ENCODE measurements at regions not wholly inside any gene's neighbourhood (a gene's known extent, or its start where the extent isn't known, plus 50 kb on each side); places are given as distances from the start of the nearest gene placed in this dataset.

- Histone ChIP-seq H3K27ac (peak overlapping the region; percentile 17), H3K9me2 (replicated peaks; ENCODE audit: insufficient read depth) (no peaks in the 10 kb centered on the region), H3K4me2 (peak overlapping the region; percentile 55), H3K79me2 (no peaks in the 10 kb centered on the region), H3K36me3 (replicated peaks; ENCODE audit: insufficient read depth, low read depth) (no peaks in the 10 kb centered on the region), H4K20me1 (ENCODE audit: insufficient read depth, poor library complexity, severe bottlenecking) (no peaks in the 10 kb centered on the region), H3K4me3 (no peak overlapping the region), H3K27me3 (no peaks in the 10 kb centered on the region), H2AFZ (peak overlapping the region; percentile 34), H3K4me1 (ENCODE audit: insufficient read depth) (peaks cover 11% of the 10 kb centered on the region), H3K9me3 (ENCODE audit: low read depth) (no peaks in the 10 kb centered on the region)
- 36% methylated on average over 16 of the region's 16 CpGs for WGBS (ENCODE audit: low lambda C conversion rate, missing lambda C conversion rate)
- DNase-seq (ENCODE audit: low spot score): no peak
- TF ChIP-seq EZH2phosphoT487 (IDR thresholded peaks at IDR 0.05; ENCODE audit: low read depth, severe bottlenecking, unreplicated experiment) (no peak), EZH2 (IDR thresholded peaks at IDR 0.05; ENCODE audit: borderline replicate concordance) (no peak), CTCF (IDR thresholded peaks at IDR 0.05; ENCODE audit: poor library complexity) (no peak)
These were observed 1005.5 kb downstream of the KCNMA1 start for GRCh38 chr10:76631884-76632766.

GRCh38 chr10:76631036-76631670 is 1006.5 kb downstream of the KCNMA1 start:
- Histone ChIP-seq H3K4me1 (ENCODE audit: insufficient read depth) (peaks cover 15% of the 10 kb centered on the region), H3K9me3 (ENCODE audit: low read depth) (no peaks in the 10 kb centered on the region), H3K27me3 (no peaks in the 10 kb centered on the region), H3K79me2 (no peaks in the 10 kb centered on the region), H4K20me1 (ENCODE audit: insufficient read depth, poor library complexity, severe bottlenecking) (no peaks in the 10 kb centered on the region), H3K9me2 (replicated peaks; ENCODE audit: insufficient read depth) (no peaks in the 10 kb centered on the region), H3K36me3 (replicated peaks; ENCODE audit: insufficient read depth, low read depth) (no peaks in the 10 kb centered on the region), H3K4me2 (no peak overlapping the region), H3K4me3 (no peak overlapping the region), H3K27ac (peak overlapping the region; percentile 17), H2AFZ (no peak overlapping the region)
- no peak for DNase-seq (ENCODE audit: low spot score)
- no peak for TF ChIP-seq EZH2 (IDR thresholded peaks at IDR 0.05; ENCODE audit: borderline replicate concordance)
- 79% methylated on average over 5 of the region's 5 CpGs for WGBS (ENCODE audit: low lambda C conversion rate, missing lambda C conversion rate)

GRCh38 chr10:76628801-76629200 is 1008.8 kb downstream of the KCNMA1 start:
- H3K79me2 ChIP-seq: no peaks in the 10 kb centered on the region
- no peaks in the 10 kb centered on the region for H3K9me3 ChIP-seq (ENCODE audit: low read depth)
- no peak overlapping the region for H2AFZ ChIP-seq
- no peak overlapping the region for H3K4me3 ChIP-seq
- H3K4me2 ChIP-seq: no peak overlapping the region
- no peak overlapping the region for H3K27ac ChIP-seq
- DNase-seq (ENCODE audit: low spot score): no peak
- no peaks in the 10 kb centered on the region for H4K20me1 ChIP-seq (ENCODE audit: insufficient read depth, poor library complexity, severe bottlenecking)
- no peaks in the 10 kb centered on the region for H3K27me3 ChIP-seq
- H3K4me1 ChIP-seq (ENCODE audit: insufficient read depth): peaks cover 15% of the 10 kb centered on the region
- WGBS (ENCODE audit: low lambda C conversion rate, missing lambda C conversion rate): 85% methylated on average over 1 of the region's 1 CpG
- TF ChIP-seq EZH2 (IDR thresholded peaks at IDR 0.05; ENCODE audit: borderline replicate concordance) (no peak), EZH2phosphoT487 (IDR thresholded peaks at IDR 0.05; ENCODE audit: low read depth, severe bottlenecking, unreplicated experiment) (no peak), CTCF (IDR thresholded peaks at IDR 0.05; ENCODE audit: poor library complexity) (no peak)
- no peaks in the 10 kb centered on the region for H3K36me3 ChIP-seq (replicated peaks; ENCODE audit: insufficient read depth, low read depth)
- no peaks in the 10 kb centered on the region for H3K9me2 ChIP-seq (replicated peaks; ENCODE audit: insufficient read depth)

- Histone ChIP-seq H3K4me3 (no peak overlapping the region), H3K79me2 (no peaks in the 10 kb centered on the region), H3K9me3 (ENCODE audit: low read depth) (no peaks in the 10 kb centered on the region), H3K9me2 (replicated peaks; ENCODE audit: insufficient read depth) (no peaks in the 10 kb centered on the region), H3K27ac (peak overlapping the region; percentile 55), H3K4me2 (no peak overlapping the region), H4K20me1 (ENCODE audit: insufficient read depth, poor library complexity, severe bottlenecking) (no peaks in the 10 kb centered on the region), H3K4me1 (ENCODE audit: insufficient read depth) (peaks cover 9% of the 10 kb centered on the region), H3K27me3 (no peaks in the 10 kb centered on the region), H3K36me3 (replicated peaks; ENCODE audit: insufficient read depth, low read depth) (no peaks in the 10 kb centered on the region), H2AFZ (no peak overlapping the region)
- TF ChIP-seq EZH2 (IDR thresholded peaks at IDR 0.05; ENCODE audit: borderline replicate concordance) (no peak), EZH2phosphoT487 (IDR thresholded peaks at IDR 0.05; ENCODE audit: low read depth, severe bottlenecking, unreplicated experiment) (no peak), CTCF (IDR thresholded peaks at IDR 0.05; ENCODE audit: poor library complexity) (no peak)
- 59% methylated on average over 2 of the region's 2 CpGs for WGBS (ENCODE audit: low lambda C conversion rate, missing lambda C conversion rate)
- no peak for DNase-seq (ENCODE audit: low spot score)
These were observed 1011.2 kb downstream of the KCNMA1 start for GRCh38 chr10:76626386-76626785.
